ENCODE measurements at regions not wholly inside any gene's neighbourhood (a gene's known extent, or its start where the extent isn't known, plus 50 kb on each side); places are given as distances from the start of the nearest gene placed in this dataset.

GRCh38 chr22:42203609-42204008 lies 66.8 kb downstream of the TCF20 start:
- no peak overlapping the region for H3K18ac ChIP-seq (ENCODE audit: low read length)
- H4K8ac ChIP-seq (ENCODE audit: low read depth, low read length) = no peak overlapping the region
- peaks cover 55% of the 10 kb centered on the region for H3K79me2 ChIP-seq (ENCODE audit: control insufficient read depth, insufficient read depth, low read length)
- no peaks in the 10 kb centered on the region for H3K36me3 ChIP-seq (ENCODE audit: control insufficient read depth, insufficient read depth, low read length)
- peaks cover 2% of the 10 kb centered on the region for H3K4me1 ChIP-seq (ENCODE audit: control insufficient read depth, low read depth, low read length)
- H3K27me3 ChIP-seq (ENCODE audit: insufficient read depth, low read length, poor library complexity) = no peaks in the 10 kb centered on the region
- H2BK5ac ChIP-seq (ENCODE audit: low read length) = no peak overlapping the region
- H3K23ac ChIP-seq (ENCODE audit: low read length) = no peak overlapping the region
- no peak overlapping the region for H2BK15ac ChIP-seq (replicated peaks; ENCODE audit: low read depth)
- H3K4me2 ChIP-seq (ENCODE audit: low read length) = no peak overlapping the region
- no peak overlapping the region for H3K4ac ChIP-seq (ENCODE audit: low read depth, low read length)
- H4K5ac ChIP-seq (ENCODE audit: low read length) = no peak overlapping the region
- peaks cover 24% of the 10 kb centered on the region for H3K79me1 ChIP-seq (ENCODE audit: low read length)
- DNase-seq = peak; percentile 53
- H3K4me3 ChIP-seq (ENCODE audit: low read length) = no peak overlapping the region
- H2AK5ac ChIP-seq (ENCODE audit: low read length) = no peak overlapping the region
- WGBS (ENCODE audit: extremely low coverage, insufficient coverage, low lambda C conversion rate) = no CpG with 5 or more reads among the region's 2 CpGs
- no peak overlapping the region for H3K56ac ChIP-seq (ENCODE audit: low read length)
- H3K9ac ChIP-seq (ENCODE audit: low read length) = no peak overlapping the region
- no peak overlapping the region for H3K27ac ChIP-seq (ENCODE audit: low read depth, low read length)
- H2BK120ac ChIP-seq (ENCODE audit: low read depth, low read length) = no peak overlapping the region

DNA sequence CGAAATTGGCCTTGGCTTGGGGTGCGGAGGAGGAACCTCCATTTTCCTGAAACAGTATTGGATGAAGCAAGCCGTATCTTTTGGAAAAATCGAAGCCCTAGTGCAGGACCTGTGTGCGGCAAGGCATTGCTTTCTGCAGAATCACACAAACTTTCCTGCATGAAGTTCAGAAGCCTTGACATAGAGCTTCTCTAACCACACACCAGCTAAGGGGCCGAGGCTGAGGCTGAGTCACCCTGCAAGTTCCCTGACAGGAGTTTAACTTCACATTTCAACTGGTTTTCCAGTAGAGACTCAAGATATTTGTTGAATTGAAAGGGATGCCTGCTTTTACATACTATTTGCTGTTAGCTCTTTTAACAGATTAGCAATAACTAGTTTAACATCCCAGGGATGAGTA lies 67.8 kb downstream of the TCF20 start:
- no CpG with 5 or more reads among the region's 6 CpGs for WGBS (ENCODE audit: extremely low coverage, insufficient coverage, low lambda C conversion rate)
- no peak overlapping the region for H3K56ac ChIP-seq (ENCODE audit: low read length)
- peaks cover 2% of the 10 kb centered on the region for H3K4me1 ChIP-seq (ENCODE audit: control insufficient read depth, low read depth, low read length)
- H3K4me2 ChIP-seq (ENCODE audit: low read length) = no peak overlapping the region
- H2AK5ac ChIP-seq (ENCODE audit: low read length) = no peak overlapping the region
- H2BK120ac ChIP-seq (ENCODE audit: low read depth, low read length) = no peak overlapping the region
- no peak overlapping the region for H4K5ac ChIP-seq (ENCODE audit: low read length)
- H4K8ac ChIP-seq (ENCODE audit: low read depth, low read length) = no peak overlapping the region
- DNase-seq = peak; percentile 16
- peaks cover 53% of the 10 kb centered on the region for H3K79me2 ChIP-seq (ENCODE audit: control insufficient read depth, insufficient read depth, low read length)
- H3K18ac ChIP-seq (ENCODE audit: low read length) = no peak overlapping the region
- no peak overlapping the region for H3K27ac ChIP-seq (ENCODE audit: low read depth, low read length)
- H3K27me3 ChIP-seq (ENCODE audit: insufficient read depth, low read length, poor library complexity) = no peaks in the 10 kb centered on the region
- H3K4ac ChIP-seq (ENCODE audit: low read depth, low read length) = no peak overlapping the region
- no peak overlapping the region for H3K9ac ChIP-seq (ENCODE audit: low read length)
- no peaks in the 10 kb centered on the region for H3K36me3 ChIP-seq (ENCODE audit: control insufficient read depth, insufficient read depth, low read length)
- H2BK15ac ChIP-seq (replicated peaks; ENCODE audit: low read depth) = no peak overlapping the region
- peaks cover 23% of the 10 kb centered on the region for H3K79me1 ChIP-seq (ENCODE audit: low read length)
- no peak overlapping the region for H2BK5ac ChIP-seq (ENCODE audit: low read length)
- no peak overlapping the region for H3K4me3 ChIP-seq (ENCODE audit: low read length)
- H3K23ac ChIP-seq (ENCODE audit: low read length) = no peak overlapping the region

- Histone ChIP-seq H4K5ac (ENCODE audit: low read length) (no peak overlapping the region), H3K79me1 (ENCODE audit: low read length) (peaks cover 22% of the 10 kb centered on the region), H3K23ac (ENCODE audit: low read length) (no peak overlapping the region), H3K36me3 (ENCODE audit: control insufficient read depth, insufficient read depth, low read length) (no peaks in the 10 kb centered on the region), H3K4me1 (ENCODE audit: control insufficient read depth, low read depth, low read length) (peaks cover 2% of the 10 kb centered on the region), H3K27ac (ENCODE audit: low read depth, low read length) (no peak overlapping the region), H3K4me3 (ENCODE audit: low read length) (no peak overlapping the region), H2BK15ac (replicated peaks; ENCODE audit: low read depth) (no peak overlapping the region), H3K4me2 (ENCODE audit: low read length) (no peak overlapping the region), H2AK5ac (ENCODE audit: low read length) (no peak overlapping the region), H4K8ac (ENCODE audit: low read depth, low read length) (no peak overlapping the region), H3K56ac (ENCODE audit: low read length) (no peak overlapping the region), H3K79me2 (ENCODE audit: control insufficient read depth, insufficient read depth, low read length) (peaks cover 52% of the 10 kb centered on the region), H3K18ac (ENCODE audit: low read length) (no peak overlapping the region), H3K4ac (ENCODE audit: low read depth, low read length) (no peak overlapping the region), H2BK120ac (ENCODE audit: low read depth, low read length) (no peak overlapping the region), H2BK5ac (ENCODE audit: low read length) (no peak overlapping the region), H3K27me3 (ENCODE audit: insufficient read depth, low read length, poor library complexity) (no peaks in the 10 kb centered on the region), H3K9ac (ENCODE audit: low read length) (no peak overlapping the region)
- no CpG with 5 or more reads among the region's 1 CpG for WGBS (ENCODE audit: extremely low coverage, insufficient coverage, low lambda C conversion rate)
- DNase-seq = no peak
Measured at GRCh38 chr22:42202048-42202447, 68.4 kb downstream of the TCF20 start.

DNA sequence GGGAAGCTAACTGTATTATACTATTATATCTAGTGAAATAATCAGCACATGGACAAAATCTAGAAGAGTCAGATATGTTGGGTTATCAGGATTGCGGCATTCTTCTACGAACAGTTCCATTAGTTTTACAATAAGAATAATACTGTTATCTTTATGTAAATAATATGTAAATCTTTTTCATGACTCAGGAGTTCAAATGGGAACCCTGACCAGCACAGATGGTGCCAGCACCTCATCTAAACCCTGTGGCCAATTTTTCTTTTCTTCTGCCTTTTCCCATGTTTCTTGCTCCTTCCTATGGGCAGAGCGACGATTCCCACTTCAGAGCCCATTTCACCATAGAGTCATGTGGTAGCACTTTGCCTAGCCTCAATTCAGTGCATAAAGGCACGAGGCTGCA lies 68.4 kb upstream of the CYP2D6 start:
- Histone ChIP-seq H3K4me2 (ENCODE audit: low read length) (no peak overlapping the region), H2BK15ac (replicated peaks; ENCODE audit: low read depth) (no peak overlapping the region), H3K79me1 (ENCODE audit: low read length) (peaks cover 39% of the 10 kb centered on the region), H3K56ac (ENCODE audit: low read length) (no peak overlapping the region), H2BK120ac (ENCODE audit: low read depth, low read length) (no peak overlapping the region), H3K9ac (ENCODE audit: low read length) (no peak overlapping the region), H3K4me1 (ENCODE audit: control insufficient read depth, low read depth, low read length) (peaks cover 7% of the 10 kb centered on the region), H4K8ac (ENCODE audit: low read depth, low read length) (no peak overlapping the region), H3K27me3 (ENCODE audit: insufficient read depth, low read length, poor library complexity) (no peaks in the 10 kb centered on the region), H4K5ac (ENCODE audit: low read length) (no peak overlapping the region), H3K79me2 (ENCODE audit: control insufficient read depth, insufficient read depth, low read length) (peaks cover 60% of the 10 kb centered on the region), H3K27ac (ENCODE audit: low read depth, low read length) (no peak overlapping the region), H3K18ac (ENCODE audit: low read length) (no peak overlapping the region), H3K4ac (ENCODE audit: low read depth, low read length) (no peak overlapping the region), H2BK5ac (ENCODE audit: low read length) (no peak overlapping the region), H3K4me3 (ENCODE audit: low read length) (no peak overlapping the region), H3K36me3 (ENCODE audit: control insufficient read depth, insufficient read depth, low read length) (no peaks in the 10 kb centered on the region), H3K23ac (ENCODE audit: low read length) (no peak overlapping the region), H2AK5ac (ENCODE audit: low read length) (no peak overlapping the region)
- WGBS (ENCODE audit: extremely low coverage, insufficient coverage, low lambda C conversion rate) = no CpG with 5 or more reads among the region's 5 CpGs
- no peak for DNase-seq

- Histone ChIP-seq H4K8ac (ENCODE audit: low read depth, low read length) (no peak overlapping the region), H3K4me1 (ENCODE audit: control insufficient read depth, low read depth, low read length) (peaks cover 6% of the 10 kb centered on the region), H3K56ac (ENCODE audit: low read length) (no peak overlapping the region), H2BK15ac (replicated peaks; ENCODE audit: low read depth) (no peak overlapping the region), H3K4ac (ENCODE audit: low read depth, low read length) (no peak overlapping the region), H2BK120ac (ENCODE audit: low read depth, low read length) (no peak overlapping the region), H3K36me3 (ENCODE audit: control insufficient read depth, insufficient read depth, low read length) (no peaks in the 10 kb centered on the region), H3K4me3 (ENCODE audit: low read length) (no peak overlapping the region), H3K79me1 (ENCODE audit: low read length) (peaks cover 40% of the 10 kb centered on the region), H3K18ac (ENCODE audit: low read length) (no peak overlapping the region), H2AK5ac (ENCODE audit: low read length) (no peak overlapping the region), H3K27me3 (ENCODE audit: insufficient read depth, low read length, poor library complexity) (no peaks in the 10 kb centered on the region), H3K27ac (ENCODE audit: low read depth, low read length) (no peak overlapping the region), H3K9ac (ENCODE audit: low read length) (no peak overlapping the region), H3K4me2 (ENCODE audit: low read length) (no peak overlapping the region), H3K79me2 (ENCODE audit: control insufficient read depth, insufficient read depth, low read length) (peaks cover 63% of the 10 kb centered on the region), H2BK5ac (ENCODE audit: low read length) (no peak overlapping the region), H4K5ac (ENCODE audit: low read length) (no peak overlapping the region), H3K23ac (ENCODE audit: low read length) (no peak overlapping the region)
- no peak for DNase-seq
- no CpG with 5 or more reads among the region's 3 CpGs for WGBS (ENCODE audit: extremely low coverage, insufficient coverage, low lambda C conversion rate)
Measured at GRCh38 chr22:42198226-42198625, 67.6 kb upstream of the CYP2D6 start.

GRCh38 chr22:42196454-42196853 lies 65.8 kb upstream of the CYP2D6 start:
- no peak overlapping the region for H3K9ac ChIP-seq (ENCODE audit: low read length)
- H3K36me3 ChIP-seq (ENCODE audit: control insufficient read depth, insufficient read depth, low read length) = no peaks in the 10 kb centered on the region
- no CpG with 5 or more reads among the region's 2 CpGs for WGBS (ENCODE audit: extremely low coverage, insufficient coverage, low lambda C conversion rate)
- peaks cover 6% of the 10 kb centered on the region for H3K4me1 ChIP-seq (ENCODE audit: control insufficient read depth, low read depth, low read length)
- no peak overlapping the region for H3K23ac ChIP-seq (ENCODE audit: low read length)
- H3K27me3 ChIP-seq (ENCODE audit: insufficient read depth, low read length, poor library complexity) = no peaks in the 10 kb centered on the region
- H3K4me3 ChIP-seq (ENCODE audit: low read length) = no peak overlapping the region
- no peak overlapping the region for H4K5ac ChIP-seq (ENCODE audit: low read length)
- H2BK15ac ChIP-seq (replicated peaks; ENCODE audit: low read depth) = no peak overlapping the region
- no peak overlapping the region for H3K56ac ChIP-seq (ENCODE audit: low read length)
- H3K27ac ChIP-seq (ENCODE audit: low read depth, low read length) = no peak overlapping the region
- no peak for DNase-seq
- peaks cover 62% of the 10 kb centered on the region for H3K79me2 ChIP-seq (ENCODE audit: control insufficient read depth, insufficient read depth, low read length)
- no peak overlapping the region for H2AK5ac ChIP-seq (ENCODE audit: low read length)
- no peak overlapping the region for H3K4me2 ChIP-seq (ENCODE audit: low read length)
- H2BK5ac ChIP-seq (ENCODE audit: low read length) = no peak overlapping the region
- no peak overlapping the region for H3K18ac ChIP-seq (ENCODE audit: low read length)
- no peak overlapping the region for H4K8ac ChIP-seq (ENCODE audit: low read depth, low read length)
- no peak overlapping the region for H3K4ac ChIP-seq (ENCODE audit: low read depth, low read length)
- H2BK120ac ChIP-seq (ENCODE audit: low read depth, low read length) = no peak overlapping the region
- peaks cover 46% of the 10 kb centered on the region for H3K79me1 ChIP-seq (ENCODE audit: low read length)

All from mesendoderm (in vitro differentiated cells).